ENCODE measurements at regions not wholly inside any gene's neighbourhood (a gene's known extent, or its start where the extent isn't known, plus 50 kb on each side); places are given as distances from the start of the nearest gene placed in this dataset.

GRCh38 chr9:111179577-111179976, 141.3 kb upstream of the LPAR1 start:
- H3K36me3 ChIP-seq (ENCODE audit: insufficient read depth in 1 of 2, low read depth in 1 of 2): no peaks in the 10 kb centered on the region
- H3K4me1 ChIP-seq: no peaks in the 10 kb centered on the region
- no peak overlapping the region for H3K4me3 ChIP-seq
- intact Hi-C loops (cut with DNase I): no loop called here
- 71 to 78% (median 75%) methylated on average over 5 of the region's 5 CpGs for WGBS, 3 donors
- peaks cover 0 to 3% (median 0%) of the 10 kb centered on the region in 3 donors for H3K27me3 ChIP-seq (ENCODE audit: insufficient read depth in 3 of 3, low read length in 2 of 3)
- no peak overlapping the region for H3K27ac ChIP-seq
- H3K9me3 ChIP-seq: no peaks in the 10 kb centered on the region
- DNase-seq: peak in 1 of 2 donors; percentile 53
- no peak for ATAC-seq
- no peak for TF ChIP-seq CTCF (IDR thresholded peaks at IDR 0.05)

- intact Hi-C loops (cut with DNase I): no loop called here
Measured at GRCh38 chr9:111178331-111179055, 140.2 kb upstream of the LPAR1 start.

GRCh38 chr9:111176511-111176910, 138.2 kb upstream of the LPAR1 start:
- intact Hi-C loops (cut with DNase I): no loop called here
- H3K4me3 ChIP-seq: no peak overlapping the region
- H3K36me3 ChIP-seq (ENCODE audit: insufficient read depth in 1 of 2, low read depth in 1 of 2): no peaks in the 10 kb centered on the region
- DNase-seq: no peak
- no peak for TF ChIP-seq CTCF (IDR thresholded peaks at IDR 0.05)
- H3K27me3 ChIP-seq (ENCODE audit: insufficient read depth in 3 of 3, low read length in 2 of 3): peaks cover 0 to 3% (median 0%) of the 10 kb centered on the region in 3 donors
- no peak overlapping the region for H3K27ac ChIP-seq
- H3K4me1 ChIP-seq: no peaks in the 10 kb centered on the region
- no peaks in the 10 kb centered on the region for H3K9me3 ChIP-seq
- ATAC-seq: no peak
- 75 to 79% (median 76%) methylated on average over 6 of the region's 6 CpGs for WGBS, 3 donors

More at GRCh38 chr9:111178331-111179055, 140.2 kb upstream of the LPAR1 start:
- H3K9me3 ChIP-seq: no peaks in the 10 kb centered on the region
- no peak overlapping the region for H3K27ac ChIP-seq
- peaks cover 0 to 3% (median 0%) of the 10 kb centered on the region in 3 donors for H3K27me3 ChIP-seq (ENCODE audit: insufficient read depth in 3 of 3, low read length in 2 of 3)
- H3K36me3 ChIP-seq (ENCODE audit: insufficient read depth in 1 of 2, low read depth in 1 of 2): no peaks in the 10 kb centered on the region
- H3K4me1 ChIP-seq: no peaks in the 10 kb centered on the region
- DNase-seq: no peak
- WGBS, 3 donors: 42 to 51% (median 44%) methylated on average over 9 of the region's 9 CpGs
- H3K4me3 ChIP-seq: no peak overlapping the region
- TF ChIP-seq CTCF (IDR thresholded peaks at IDR 0.05): no peak
- ATAC-seq: no peak

GRCh38 chr9:111175350-111175749, 137.1 kb upstream of the LPAR1 start:
- no peak for TF ChIP-seq CTCF (IDR thresholded peaks at IDR 0.05)
- H3K9me3 ChIP-seq: no peaks in the 10 kb centered on the region
- H3K27me3 ChIP-seq (ENCODE audit: insufficient read depth in 3 of 3, low read length in 2 of 3): peaks cover 0 to 3% (median 0%) of the 10 kb centered on the region in 3 donors
- no peaks in the 10 kb centered on the region for H3K4me1 ChIP-seq
- H3K4me3 ChIP-seq: no peak overlapping the region
- no peak for DNase-seq
- H3K27ac ChIP-seq: no peak overlapping the region
- ATAC-seq: no peak
- no peaks in the 10 kb centered on the region for H3K36me3 ChIP-seq (ENCODE audit: insufficient read depth in 1 of 2, low read depth in 1 of 2)
- intact Hi-C loops (cut with DNase I): no loop called here

GRCh38 chr9:111167341-111167740, 129.1 kb upstream of the LPAR1 start:
- Histone ChIP-seq H3K9me3 (peaks cover 15% of the 10 kb centered on the region), H3K4me1 (no peaks in the 10 kb centered on the region), H3K4me3 (no peak overlapping the region), H3K36me3 (ENCODE audit: insufficient read depth in 1 of 2, low read depth in 1 of 2) (no peaks in the 10 kb centered on the region), H3K27ac (no peak overlapping the region), H3K27me3 (ENCODE audit: insufficient read depth in 3 of 3, low read length in 2 of 3) (no peaks in the 10 kb centered on the region)
- TF ChIP-seq CTCF (IDR thresholded peaks at IDR 0.05): no peak
- ATAC-seq (no peak), DNase-seq (no peak)
- intact Hi-C loops (cut with DNase I): no loop called here
- 99 to 100% (median 99%) methylated on average over 2 of the region's 2 CpGs for WGBS, 3 donors

All from psoas muscle (tissue), 7 donors.